Breast epithelium (tissue), 3 donors: ENCODE measurements at regions not wholly inside any gene's neighbourhood (a gene's known extent, or its start where the extent isn't known, plus 50 kb on each side); places are given as distances from the start of the nearest gene placed in this dataset.

Source experiments
- CTCF ChIP-seq, 3 donors: fragments of 450-650 bp; IDR thresholded peaks; one replicate each; pipeline ENCODE4 v1.5.1; 2016 to 2017; ENCODE audit warnings: antibody characterized with exemption in 3 of 3, mild to moderate bottlenecking in 3 of 3, moderate library complexity in 3 of 3
- POLR2A ChIP-seq: fragments of 450-650 bp; IDR thresholded peaks from one replicate; pipeline ENCODE4 v1.6.1; 2016; ENCODE audit warnings: antibody characterized with exemption, mild to moderate bottlenecking, moderate library complexity
- POLR2AphosphoS5 ChIP-seq, 3 donors: sonication (generic); formaldehyde crosslinking; IDR thresholded peaks; one replicate each; pipeline ENCODE4 v1.6.1; 2017; ENCODE audit warnings: antibody characterized with exemption in 3 of 3

GRCh38 chr17:62867303-62867702 lies 59.2 kb upstream of the MARCHF10 start:
- TF ChIP-seq CTCF (IDR thresholded peaks at IDR 0.05), result no peak
- no peak for TF ChIP-seq POLR2A
- no peak for TF ChIP-seq POLR2AphosphoS5 (IDR thresholded peaks at IDR 0.05)
